ENCODE measurements at regions not wholly inside any gene's neighbourhood (a gene's known extent, or its start where the extent isn't known, plus 50 kb on each side); places are given as distances from the start of the nearest gene placed in this dataset.

DNA sequence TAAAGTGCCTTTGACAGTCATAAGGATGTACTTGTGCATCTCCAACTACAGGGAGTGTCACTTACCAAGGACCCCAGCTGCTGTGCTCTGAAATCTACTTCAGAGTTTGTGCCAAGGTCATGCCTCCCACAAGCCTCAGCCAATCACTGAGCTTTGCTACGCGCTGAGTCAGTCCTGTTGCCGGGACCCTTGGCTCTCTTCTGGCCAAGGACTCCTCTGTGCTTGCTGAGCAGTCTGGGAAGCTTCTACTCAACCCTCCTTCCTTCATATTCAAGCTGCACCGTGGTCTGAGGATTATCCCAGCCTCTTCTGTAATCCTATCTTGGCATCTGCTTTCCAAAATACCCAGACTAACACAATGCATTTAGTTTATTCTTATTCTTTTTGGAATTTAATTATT is 398.9 kb upstream of the FANCL start:
- no peaks in the 10 kb centered on the region for H3K4me1 ChIP-seq (ENCODE audit: control insufficient read depth in 2 of 2, insufficient read depth in 2 of 2, low read length in 2 of 2)
- no peaks in the 10 kb centered on the region for H3K36me3 ChIP-seq (ENCODE audit: control insufficient read depth in 2 of 2, insufficient read depth in 2 of 2, low read length in 1 of 2)
- no peak overlapping the region for H3K27ac ChIP-seq (ENCODE audit: low read depth in 1 of 2, low read length in 1 of 2)
- no peaks in the 10 kb centered on the region for H3K9me3 ChIP-seq (ENCODE audit: control insufficient read depth in 2 of 2, insufficient read depth in 1 of 2, low read length in 1 of 2)
- DNase-seq (ENCODE audit: low read depth in 6 of 9, low spot score in 9 of 9), result no peak
- H3K4me3 ChIP-seq (ENCODE audit: low read length in 2 of 2), result no peak overlapping the region
- no peaks in the 10 kb centered on the region for H3K27me3 ChIP-seq (ENCODE audit: control insufficient read depth in 2 of 2, insufficient read depth in 1 of 2, low read length in 1 of 2)
- 97% methylated on average over 4 of the region's 4 CpGs for WGBS

DNA sequence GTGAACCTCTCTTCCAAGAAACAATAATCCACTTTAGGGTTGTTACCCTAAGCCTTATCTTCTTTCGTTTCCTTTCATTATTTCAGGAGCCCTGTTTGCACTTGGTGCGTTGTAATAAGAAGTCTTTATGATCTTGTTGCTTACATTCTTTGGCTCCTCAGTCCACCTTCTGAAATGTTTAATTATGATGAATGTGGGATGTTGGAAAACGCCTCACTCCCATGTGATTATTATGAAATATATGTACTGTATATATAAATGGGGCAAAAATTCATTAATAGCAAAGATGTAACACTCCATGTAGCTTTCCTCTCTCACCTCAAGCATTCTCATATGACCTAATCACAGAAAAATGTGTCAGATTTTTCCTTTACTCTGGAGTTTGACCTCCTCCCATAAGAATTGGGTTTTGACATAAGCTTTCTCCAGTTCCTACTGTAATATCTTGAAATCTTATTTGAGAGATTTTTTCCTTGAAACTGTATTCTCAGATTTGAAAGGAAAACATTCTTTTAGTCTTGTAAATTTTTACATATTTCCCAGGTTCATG is 397.2 kb upstream of the FANCL start:
- Histone ChIP-seq H3K9me3 (ENCODE audit: control insufficient read depth in 2 of 2, insufficient read depth in 1 of 2, low read length in 1 of 2) (no peaks in the 10 kb centered on the region), H3K27me3 (ENCODE audit: control insufficient read depth in 2 of 2, insufficient read depth in 1 of 2, low read length in 1 of 2) (no peaks in the 10 kb centered on the region), H3K4me3 (ENCODE audit: low read length in 2 of 2) (no peak overlapping the region), H3K27ac (ENCODE audit: low read depth in 1 of 2, low read length in 1 of 2) (no peak overlapping the region), H3K36me3 (ENCODE audit: control insufficient read depth in 2 of 2, insufficient read depth in 2 of 2, low read length in 1 of 2) (no peaks in the 10 kb centered on the region), H3K4me1 (ENCODE audit: control insufficient read depth in 2 of 2, insufficient read depth in 2 of 2, low read length in 2 of 2) (no peaks in the 10 kb centered on the region)
- 96% methylated on average over 3 of the region's 3 CpGs for WGBS
- no peak for DNase-seq (ENCODE audit: low read depth in 6 of 9, low spot score in 9 of 9)

GRCh38 chr2:58636872-58637271 is 395.7 kb upstream of the FANCL start:
- Histone ChIP-seq H3K9me3 (ENCODE audit: control insufficient read depth in 2 of 2, insufficient read depth in 1 of 2, low read length in 1 of 2) (no peaks in the 10 kb centered on the region), H3K36me3 (ENCODE audit: control insufficient read depth in 2 of 2, insufficient read depth in 2 of 2, low read length in 1 of 2) (no peaks in the 10 kb centered on the region)
- 99% methylated on average over 4 of the region's 4 CpGs for WGBS

GRCh38 chr2:58635801-58636375 is 394.8 kb upstream of the FANCL start:
- 97% methylated on average over 5 of the region's 5 CpGs for WGBS

More at GRCh38 chr2:58636872-58637271, 395.7 kb upstream of the FANCL start:
- H3K27ac ChIP-seq (ENCODE audit: low read depth in 1 of 2, low read length in 1 of 2), result no peak overlapping the region
- no peaks in the 10 kb centered on the region for H3K27me3 ChIP-seq (ENCODE audit: control insufficient read depth in 2 of 2, insufficient read depth in 1 of 2, low read length in 1 of 2)
- no peak overlapping the region for H3K4me3 ChIP-seq (ENCODE audit: low read length in 2 of 2)
- no peaks in the 10 kb centered on the region for H3K4me1 ChIP-seq (ENCODE audit: control insufficient read depth in 2 of 2, insufficient read depth in 2 of 2, low read length in 2 of 2)
- no peak for DNase-seq (ENCODE audit: low read depth in 6 of 9, low spot score in 9 of 9)

DNA sequence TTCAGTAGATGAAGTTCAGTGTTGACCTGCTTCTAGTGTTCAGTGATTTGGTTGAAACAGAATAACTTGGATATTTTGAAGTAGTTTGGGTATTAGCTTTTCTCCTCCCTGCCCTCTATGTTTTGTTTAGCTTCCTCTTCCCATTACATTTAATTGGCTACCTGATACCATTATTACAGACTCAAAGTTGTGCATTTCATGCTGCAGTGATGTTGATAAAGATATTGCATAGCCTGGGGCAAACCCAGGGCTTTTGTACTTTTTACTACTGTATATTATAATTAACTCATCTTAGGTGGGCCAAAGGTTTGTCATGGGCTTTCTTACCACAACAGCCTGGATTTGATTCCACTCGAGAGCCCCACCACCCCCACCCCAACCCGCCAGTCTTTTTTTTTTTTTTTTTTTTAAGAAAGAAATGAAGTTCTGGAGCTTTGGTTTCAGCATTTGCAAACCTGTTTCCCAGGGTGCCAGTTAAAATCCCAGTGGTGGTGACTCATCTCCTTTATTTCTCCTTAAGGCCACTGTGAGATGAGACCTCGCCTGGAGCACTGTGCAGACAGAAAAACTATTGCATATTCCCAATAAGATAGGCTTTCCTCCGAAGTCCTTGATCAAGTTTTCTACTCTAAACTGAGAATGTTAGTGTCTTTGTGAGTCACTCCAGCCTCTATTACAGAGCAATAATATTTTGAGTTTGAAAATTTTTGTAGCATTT is 393.7 kb upstream of the FANCL start:
- Histone ChIP-seq H3K4me1 (ENCODE audit: control insufficient read depth in 2 of 2, insufficient read depth in 2 of 2, low read length in 2 of 2) (no peaks in the 10 kb centered on the region), H3K27ac (ENCODE audit: low read depth in 1 of 2, low read length in 1 of 2) (no peak overlapping the region), H3K9me3 (ENCODE audit: control insufficient read depth in 2 of 2, insufficient read depth in 1 of 2, low read length in 1 of 2) (no peaks in the 10 kb centered on the region), H3K36me3 (ENCODE audit: control insufficient read depth in 2 of 2, insufficient read depth in 2 of 2, low read length in 1 of 2) (no peaks in the 10 kb centered on the region), H3K4me3 (ENCODE audit: low read length in 2 of 2) (no peak overlapping the region), H3K27me3 (ENCODE audit: control insufficient read depth in 2 of 2, insufficient read depth in 1 of 2, low read length in 1 of 2) (no peaks in the 10 kb centered on the region)
- 93% methylated on average over 4 of the region's 4 CpGs for WGBS
- no peak for DNase-seq (ENCODE audit: low read depth in 6 of 9, low spot score in 9 of 9)

More at GRCh38 chr2:58635801-58636375, 394.8 kb upstream of the FANCL start:
- H3K36me3 ChIP-seq (ENCODE audit: control insufficient read depth in 2 of 2, insufficient read depth in 2 of 2, low read length in 1 of 2), result no peaks in the 10 kb centered on the region
- no peak for DNase-seq (ENCODE audit: low read depth in 6 of 9, low spot score in 9 of 9)
- H3K27ac ChIP-seq (ENCODE audit: low read depth in 1 of 2, low read length in 1 of 2), result no peak overlapping the region
- H3K27me3 ChIP-seq (ENCODE audit: control insufficient read depth in 2 of 2, insufficient read depth in 1 of 2, low read length in 1 of 2), result no peaks in the 10 kb centered on the region
- H3K9me3 ChIP-seq (ENCODE audit: control insufficient read depth in 2 of 2, insufficient read depth in 1 of 2, low read length in 1 of 2), result no peaks in the 10 kb centered on the region
- no peaks in the 10 kb centered on the region for H3K4me1 ChIP-seq (ENCODE audit: control insufficient read depth in 2 of 2, insufficient read depth in 2 of 2, low read length in 2 of 2)
- no peak overlapping the region for H3K4me3 ChIP-seq (ENCODE audit: low read length in 2 of 2)

DNA sequence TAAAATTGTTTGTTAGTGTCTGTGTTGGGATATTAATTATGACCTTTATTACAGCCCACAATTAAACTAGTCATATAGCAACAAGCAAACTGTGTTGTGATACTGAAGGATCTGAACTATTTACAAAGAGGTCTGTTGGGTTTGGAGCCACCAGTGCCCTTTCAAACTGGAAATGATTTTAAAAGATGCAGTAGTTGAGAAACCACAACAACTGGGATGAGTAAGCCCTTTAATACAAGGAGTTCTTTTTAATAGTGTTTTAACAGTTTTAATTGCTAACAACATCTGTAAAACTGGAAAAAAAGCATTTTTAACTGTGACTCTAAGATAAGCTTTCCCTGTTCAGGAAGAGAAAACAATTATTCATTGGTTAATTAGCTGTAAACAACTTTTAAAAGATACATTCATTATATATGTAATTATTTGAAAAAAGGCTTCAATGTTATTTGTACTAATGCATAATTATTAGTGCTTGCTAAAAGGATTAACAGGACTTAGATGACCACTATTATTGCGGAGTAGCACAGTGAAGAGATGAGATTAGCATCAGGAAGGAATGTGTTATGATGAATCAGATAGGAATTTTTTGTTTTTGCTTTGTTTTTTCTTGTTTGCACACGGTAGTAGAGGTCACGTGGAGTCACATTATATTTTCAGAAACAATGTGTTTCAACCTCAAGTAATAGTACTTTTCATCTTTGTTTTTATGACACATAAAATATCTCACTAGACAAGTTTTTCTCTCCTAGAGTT is 392.7 kb upstream of the FANCL start:
- no peaks in the 10 kb centered on the region for H3K4me1 ChIP-seq (ENCODE audit: control insufficient read depth in 2 of 2, insufficient read depth in 2 of 2, low read length in 2 of 2)
- DNase-seq (ENCODE audit: low read depth in 6 of 9, low spot score in 9 of 9), result no peak
- no peak overlapping the region for H3K27ac ChIP-seq (ENCODE audit: low read depth in 1 of 2, low read length in 1 of 2)
- H3K27me3 ChIP-seq (ENCODE audit: control insufficient read depth in 2 of 2, insufficient read depth in 1 of 2, low read length in 1 of 2), result no peaks in the 10 kb centered on the region
- H3K36me3 ChIP-seq (ENCODE audit: control insufficient read depth in 2 of 2, insufficient read depth in 2 of 2, low read length in 1 of 2), result no peaks in the 10 kb centered on the region
- H3K9me3 ChIP-seq (ENCODE audit: control insufficient read depth in 2 of 2, insufficient read depth in 1 of 2, low read length in 1 of 2), result no peaks in the 10 kb centered on the region
- no peak overlapping the region for H3K4me3 ChIP-seq (ENCODE audit: low read length in 2 of 2)
- 92% methylated on average over 3 of the region's 3 CpGs for WGBS

GRCh38 chr2:58631986-58632385 is 390.9 kb upstream of the FANCL start:
- 96% methylated on average over 1 of the region's 1 CpG for WGBS
- H3K36me3 ChIP-seq (ENCODE audit: control insufficient read depth in 2 of 2, insufficient read depth in 2 of 2, low read length in 1 of 2), result no peaks in the 10 kb centered on the region
- no peaks in the 10 kb centered on the region for H3K4me1 ChIP-seq (ENCODE audit: control insufficient read depth in 2 of 2, insufficient read depth in 2 of 2, low read length in 2 of 2)

GRCh38 chr2:58629545-58630119 is 388.5 kb upstream of the FANCL start:
- 97% methylated on average over 4 of the region's 4 CpGs for WGBS
- H3K36me3 ChIP-seq (ENCODE audit: control insufficient read depth in 2 of 2, insufficient read depth in 2 of 2, low read length in 1 of 2), result no peaks in the 10 kb centered on the region
- no peak for DNase-seq (ENCODE audit: low read depth in 6 of 9, low spot score in 9 of 9)
- no peaks in the 10 kb centered on the region for H3K4me1 ChIP-seq (ENCODE audit: control insufficient read depth in 2 of 2, insufficient read depth in 2 of 2, low read length in 2 of 2)
- no peak overlapping the region for H3K4me3 ChIP-seq (ENCODE audit: low read length in 2 of 2)
- no peak overlapping the region for H3K27ac ChIP-seq (ENCODE audit: low read depth in 1 of 2, low read length in 1 of 2)
- no peaks in the 10 kb centered on the region for H3K9me3 ChIP-seq (ENCODE audit: control insufficient read depth in 2 of 2, insufficient read depth in 1 of 2, low read length in 1 of 2)
- no peaks in the 10 kb centered on the region for H3K27me3 ChIP-seq (ENCODE audit: control insufficient read depth in 2 of 2, insufficient read depth in 1 of 2, low read length in 1 of 2)

More at GRCh38 chr2:58631986-58632385, 390.9 kb upstream of the FANCL start:
- Histone ChIP-seq H3K9me3 (ENCODE audit: control insufficient read depth in 2 of 2, insufficient read depth in 1 of 2, low read length in 1 of 2) (no peaks in the 10 kb centered on the region), H3K27me3 (ENCODE audit: control insufficient read depth in 2 of 2, insufficient read depth in 1 of 2, low read length in 1 of 2) (no peaks in the 10 kb centered on the region), H3K27ac (ENCODE audit: low read depth in 1 of 2, low read length in 1 of 2) (no peak overlapping the region), H3K4me3 (ENCODE audit: low read length in 2 of 2) (no peak overlapping the region)
- no peak for DNase-seq (ENCODE audit: low read depth in 6 of 9, low spot score in 9 of 9)

DNA sequence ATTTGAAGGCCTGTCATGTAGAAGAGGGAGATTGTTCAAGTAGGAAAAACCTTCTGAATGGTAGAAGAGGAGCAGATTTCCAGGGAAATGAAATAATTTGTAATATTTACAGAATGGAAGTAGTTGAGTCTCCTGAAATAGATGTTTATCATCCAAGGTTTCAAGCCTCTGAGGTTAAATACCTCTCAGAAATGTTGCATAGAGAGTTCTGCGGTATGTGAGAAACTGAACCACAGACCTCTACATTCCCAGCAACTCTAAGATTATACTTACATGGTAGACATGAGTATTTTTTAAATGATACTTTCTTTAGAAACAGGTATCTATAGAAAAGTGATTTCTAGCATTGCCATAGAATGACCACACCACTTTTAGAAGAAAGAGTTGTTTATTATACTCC is 379.8 kb upstream of the FANCL start:
- no peaks in the 10 kb centered on the region for H3K4me1 ChIP-seq (ENCODE audit: control insufficient read depth in 2 of 2, insufficient read depth in 2 of 2, low read length in 2 of 2)
- H3K4me3 ChIP-seq (ENCODE audit: low read length in 2 of 2), result no peak overlapping the region
- no peaks in the 10 kb centered on the region for H3K36me3 ChIP-seq (ENCODE audit: control insufficient read depth in 2 of 2, insufficient read depth in 2 of 2, low read length in 1 of 2)
- no peaks in the 10 kb centered on the region for H3K9me3 ChIP-seq (ENCODE audit: control insufficient read depth in 2 of 2, insufficient read depth in 1 of 2, low read length in 1 of 2)
- H3K27ac ChIP-seq (ENCODE audit: low read depth in 1 of 2, low read length in 1 of 2), result no peak overlapping the region
- DNase-seq (ENCODE audit: low read depth in 6 of 9, low spot score in 9 of 9), result no peak
- no peaks in the 10 kb centered on the region for H3K27me3 ChIP-seq (ENCODE audit: control insufficient read depth in 2 of 2, insufficient read depth in 1 of 2, low read length in 1 of 2)
- 71% methylated on average over 1 of the region's 1 CpG for WGBS
